PC-9 (cell line): ENCODE measurements at regions not wholly inside any gene's neighbourhood (a gene's known extent, or its start where the extent isn't known, plus 50 kb on each side); places are given as distances from the start of the nearest gene placed in this dataset.

Source experiments
- BruUV-seq: library from RNA; stranded (reverse); fragments of 400-500 nt; replicated peaks from 2 replicates; lab custom pipeline; 2021; lab: Mats Ljungman, UMichigan
- CTCF ChIA-PET: fragments of 300-600 bp; sonication (Branson Sonifier 250); formaldehyde crosslinking; loops from one replicate; lab custom pipeline; 2022; ENCODE audit warnings: antibody characterized with exemption; lab: Charles Lee
- POLR2A ChIA-PET: fragments of 300-600 bp; sonication (Branson Sonifier 250); formaldehyde crosslinking; loops from one replicate; lab custom pipeline; 2022; ENCODE audit warnings: antibody characterized with exemption; ENCODE audit not compliant: unreplicated experiment; lab: Charles Lee
- DNase-seq, 2 experiments: peaks; one replicate each; pipeline versions ENCODE4 v3.0.0 to v3.0.0-alpha.2; 2015 to 2022; ENCODE audit warnings: mixed read lengths in 1 of 2
- H2AFZ ChIP-seq: fragments of 200-600 bp; sonication (generic); 2 replicates; pipeline ENCODE4 v1.8.1; 2017; ENCODE audit warnings: antibody characterized with exemption
- H3F3A ChIP-seq: fragments of 200-600 bp; sonication (generic); 2 replicates; pipeline ENCODE4 v1.8.1; 2017; ENCODE audit warnings: antibody characterized with exemption, mild to moderate bottlenecking, low read depth; ENCODE audit not compliant: insufficient read depth
- H3K27ac ChIP-seq: fragments of 200-600 bp; sonication (generic); 2 replicates; pipeline ENCODE4 v1.6.1; 2016; ENCODE audit warnings: mixed run types
- H3K27me3 ChIP-seq: fragments of 200-600 bp; sonication (generic); 2 replicates; pipeline ENCODE4 v1.6.1; 2016; ENCODE audit warnings: low read depth, mixed run types; ENCODE audit not compliant: insufficient read depth
- H3K36me3 ChIP-seq: fragments of 200-600 bp; sonication (generic); 2 replicates; pipeline ENCODE4 v1.6.1; 2016; ENCODE audit warnings: low read depth, mixed run types
- H3K4me1 ChIP-seq: fragments of 200-600 bp; sonication (generic); replicated peaks from 2 replicates; pipeline ENCODE4 v1.6.1; 2016; ENCODE audit warnings: mixed run types; ENCODE audit not compliant: insufficient read depth
- H3K4me2 ChIP-seq: fragments of 200-600 bp; sonication (generic); 2 replicates; pipeline ENCODE4 v1.6.1; 2017; ENCODE audit warnings: mixed run types
- H3K4me3 ChIP-seq: fragments of 200-600 bp; sonication (generic); 2 replicates; pipeline ENCODE4 v1.6.1; 2016; ENCODE audit warnings: mixed run types
- H3K79me2 ChIP-seq: fragments of 200-600 bp; sonication (generic); 2 replicates; pipeline ENCODE4 v1.6.1; 2017; ENCODE audit warnings: low read depth, mixed run types
- H3K9me2 ChIP-seq: fragments of 200-600 bp; sonication (generic); 2 replicates; pipeline ENCODE4 v1.8.1; 2017; ENCODE audit warnings: mild to moderate bottlenecking; ENCODE audit not compliant: insufficient read depth
- H3K9me3 ChIP-seq: fragments of 200-600 bp; sonication (generic); 2 replicates; pipeline ENCODE4 v1.8.1; 2016; ENCODE audit warnings: low read depth; ENCODE audit not compliant: insufficient read depth
- H4K20me1 ChIP-seq: fragments of 200-600 bp; sonication (generic); 2 replicates; pipeline ENCODE4 v1.8.1; 2017; ENCODE audit not compliant: insufficient read depth
- CTCF ChIP-seq: fragments of 200-600 bp; sonication (generic); conservative IDR thresholded peaks from 2 replicates; pipeline ENCODE4 v1.6.1; 2017; ENCODE audit warnings: mixed run types, antibody characterized with exemption, mild to moderate bottlenecking, moderate library complexity
- EZH2 ChIP-seq: fragments of 200-600 bp; sonication (generic); IDR thresholded peaks from 2 replicates; pipeline ENCODE4 v1.8.0; 2017; ENCODE audit warnings: antibody characterized with exemption, low read depth
- intact Hi-C: fragments of 100-400 bp; cut with micrococcal nuclease; formaldehyde crosslinking; loops from one replicate; pipeline ENCODE4 v1.10.0; 2022; ENCODE audit not compliant: unreplicated experiment

GRCh38 chr18:73987247-73987980, 160.2 kb downstream of the FBXO15 start:
- ChIA-PET POLR2A (no interaction called here), CTCF (no interaction called here)
- no peak overlapping the region for H3K27ac ChIP-seq
- TF ChIP-seq EZH2 (no peak), CTCF (no peak)
- 0 out of 2 replicates have a peak, but pooled peaks cover 9% of the 10 kb centered on the region for H3K9me3 ChIP-seq
- no peak for DNase-seq
- no peaks in the 10 kb centered on the region for H4K20me1 ChIP-seq
- no peak overlapping the region for H2AFZ ChIP-seq
- no peak overlapping the region for H3K4me3 ChIP-seq
- no peaks in the 10 kb centered on the region for H3F3A ChIP-seq
- no TSS peak for BruUV-seq
- H3K27me3 ChIP-seq: no peaks in the 10 kb centered on the region
- no peaks in the 10 kb centered on the region for H3K9me2 ChIP-seq
- H3K36me3 ChIP-seq: no peaks in the 10 kb centered on the region
- H3K4me1 ChIP-seq: no peaks in the 10 kb centered on the region
- intact Hi-C loops: no loop called here
- no peak overlapping the region for H3K4me2 ChIP-seq
- H3K79me2 ChIP-seq: no peaks in the 10 kb centered on the region

- no peak overlapping the region for H2AFZ ChIP-seq
- no peaks in the 10 kb centered on the region for H3K9me2 ChIP-seq
- ChIA-PET POLR2A (no interaction called here), CTCF (no interaction called here)
- DNase-seq: no peak
- TF ChIP-seq CTCF: no peak
- TF ChIP-seq EZH2: no peak
- H3K4me1 ChIP-seq: no peaks in the 10 kb centered on the region
- H3F3A ChIP-seq: no peaks in the 10 kb centered on the region
- H3K79me2 ChIP-seq: no peaks in the 10 kb centered on the region
- no peak overlapping the region for H3K4me2 ChIP-seq
- no TSS peak for BruUV-seq
- H3K9me3 ChIP-seq: 0 out of 2 replicates have a peak, but pooled peaks cover 9% of the 10 kb centered on the region
- H4K20me1 ChIP-seq: no peaks in the 10 kb centered on the region
- H3K27me3 ChIP-seq: no peaks in the 10 kb centered on the region
- H3K4me3 ChIP-seq: no peak overlapping the region
- intact Hi-C loops: no loop called here
- H3K27ac ChIP-seq: no peak overlapping the region
- H3K36me3 ChIP-seq: no peaks in the 10 kb centered on the region
Measured at GRCh38 chr18:73986711-73987110, 160.9 kb downstream of the FBXO15 start.

- no peak for TF ChIP-seq EZH2
- no peak for TF ChIP-seq CTCF
- no TSS peak for BruUV-seq
- Histone ChIP-seq H3K36me3 (no peaks in the 10 kb centered on the region), H3K4me2 (no peak overlapping the region), H3K9me2 (no peaks in the 10 kb centered on the region), H4K20me1 (no peaks in the 10 kb centered on the region), H3K4me1 (no peaks in the 10 kb centered on the region), H3K27me3 (no peaks in the 10 kb centered on the region), H2AFZ (no peak overlapping the region), H3F3A (no peaks in the 10 kb centered on the region), H3K79me2 (no peaks in the 10 kb centered on the region), H3K9me3 (0 out of 2 replicates have a peak, but pooled peaks cover 9% of the 10 kb centered on the region), H3K4me3 (no peak overlapping the region), H3K27ac (no peak overlapping the region)
- no peak for DNase-seq
- POLR2A ChIA-PET: no interaction called here
- CTCF ChIA-PET: no interaction called here
- intact Hi-C loops: no loop called here
Measured at GRCh38 chr18:73985855-73986625, 161.6 kb downstream of the FBXO15 start.
